KBM-7 (cell line): ENCODE measurements at regions not wholly inside any gene's neighbourhood (a gene's known extent, or its start where the extent isn't known, plus 50 kb on each side); places are given as distances from the start of the nearest gene placed in this dataset.

Experiments
- DNase-seq: peaks from one replicate; pipeline ENCODE4 v3.0.0-alpha.2; 2015
- in situ Hi-C: fragments of 300-500 bp; cut with MboI; formaldehyde crosslinking; loops from 2 replicates; pipeline ENCODE4 v1.14.3; 2020; ENCODE audit warnings: low sequenced_read_pairs, low pct_unique_long_range_greater_than_20kb, mixed read lengths

DNA sequence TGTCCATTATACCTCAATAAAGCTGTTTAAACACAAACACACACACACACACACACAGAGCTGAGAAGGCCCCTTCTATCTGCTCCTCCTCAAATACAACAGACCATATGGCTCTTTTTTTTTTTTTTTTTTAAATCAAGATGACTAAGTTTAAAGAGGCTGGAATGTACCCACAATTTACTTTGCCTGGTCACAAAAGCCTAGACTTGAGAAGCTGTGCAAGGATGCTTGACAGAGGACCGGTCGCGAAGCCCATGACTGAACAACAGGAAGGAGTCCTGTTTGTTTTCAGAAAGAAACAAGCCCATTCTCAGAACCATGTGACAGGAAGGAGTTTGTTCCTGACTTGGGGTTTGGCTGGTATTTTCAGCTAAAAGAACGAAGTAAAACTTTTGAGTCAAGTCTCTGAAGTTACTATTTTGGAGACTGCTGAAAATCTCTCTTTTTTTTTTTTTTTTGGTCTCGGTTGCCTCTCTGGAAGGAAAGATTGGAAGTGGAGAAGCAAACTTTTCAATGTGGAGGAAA, 650.9 kb upstream of the TENM3 start:
- in situ Hi-C loops = no loop called here
- no peak for DNase-seq

DNA sequence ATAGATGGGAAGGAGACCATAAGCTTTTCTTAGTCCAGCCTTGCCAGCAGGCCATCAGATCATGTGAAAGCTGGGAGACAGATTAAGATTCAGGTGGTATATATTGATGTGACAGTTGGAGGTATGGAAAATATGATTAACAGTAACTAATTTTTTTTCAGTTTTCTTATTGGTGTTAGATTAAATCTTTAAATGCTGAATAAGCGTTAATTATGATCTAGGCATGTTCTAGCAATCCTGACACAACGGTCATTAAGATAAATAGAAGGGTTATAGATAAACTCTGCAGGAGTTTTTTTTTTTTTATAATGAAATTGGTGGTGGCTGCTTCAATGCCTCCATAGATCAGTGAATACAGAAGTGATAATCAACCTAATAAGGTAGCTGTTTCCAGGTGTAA, 649.5 kb upstream of the TENM3 start:
- DNase-seq = no peak
- in situ Hi-C loops = no loop called here

DNA sequence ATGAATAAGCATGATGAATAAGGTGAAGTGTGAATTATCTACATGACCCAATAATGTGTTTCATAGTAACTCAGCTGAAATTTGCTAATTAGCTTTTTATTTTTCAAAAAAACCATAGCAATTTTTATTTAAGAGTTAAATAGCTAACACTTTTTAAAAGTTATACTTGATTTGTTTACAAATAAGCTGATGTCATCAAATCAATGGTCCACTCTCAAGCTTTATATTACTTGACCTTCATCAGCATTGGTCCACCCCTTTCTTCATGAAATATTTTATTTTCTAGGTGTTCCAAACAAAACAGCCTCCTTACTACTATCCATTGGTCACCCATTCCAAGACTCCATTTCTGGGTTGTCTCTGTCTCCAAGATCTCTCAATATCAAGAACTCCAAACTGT, 649.0 kb upstream of the TENM3 start:
- DNase-seq = no peak
- in situ Hi-C loops = no loop called here

DNA sequence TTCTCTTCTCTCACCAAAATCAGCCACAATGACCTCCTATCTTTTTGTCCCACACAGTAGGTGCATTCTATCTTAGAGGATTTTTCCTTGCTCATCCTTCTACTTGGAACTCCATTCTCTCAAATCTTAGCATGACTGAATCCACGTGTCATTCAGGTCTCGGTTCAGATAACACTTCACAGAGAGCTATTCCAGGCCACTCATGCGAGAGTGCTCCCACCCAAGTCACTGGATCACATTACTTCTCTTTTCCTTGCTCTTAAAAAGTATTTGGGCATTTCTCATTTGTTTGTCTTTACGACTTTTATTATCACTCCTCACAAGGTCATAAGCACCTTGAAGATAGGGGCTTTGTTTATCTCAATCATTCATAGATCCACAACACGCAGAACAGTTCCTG, 647.5 kb upstream of the TENM3 start:
- in situ Hi-C loops = no loop called here
- no peak for DNase-seq

DNA sequence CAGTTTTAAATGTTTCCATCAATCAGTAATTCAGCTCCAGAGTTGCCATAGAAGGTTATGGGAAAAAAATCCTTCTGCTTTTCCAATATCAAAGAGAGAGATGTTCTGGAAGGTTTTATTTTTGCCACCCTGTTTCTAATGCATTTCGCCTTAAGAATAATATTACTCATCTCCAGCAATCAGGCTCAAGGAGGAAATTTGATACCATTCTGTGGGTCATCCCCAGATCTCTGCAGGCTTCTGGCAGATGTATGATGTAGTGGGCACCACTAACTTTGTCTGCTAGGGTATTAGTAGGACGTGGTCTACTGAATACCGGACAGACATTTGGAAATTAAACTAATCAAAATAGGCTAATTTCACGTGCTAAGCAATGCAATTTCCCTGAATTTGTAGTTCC, 645.4 kb upstream of the TENM3 start:
- DNase-seq = no peak

DNA sequence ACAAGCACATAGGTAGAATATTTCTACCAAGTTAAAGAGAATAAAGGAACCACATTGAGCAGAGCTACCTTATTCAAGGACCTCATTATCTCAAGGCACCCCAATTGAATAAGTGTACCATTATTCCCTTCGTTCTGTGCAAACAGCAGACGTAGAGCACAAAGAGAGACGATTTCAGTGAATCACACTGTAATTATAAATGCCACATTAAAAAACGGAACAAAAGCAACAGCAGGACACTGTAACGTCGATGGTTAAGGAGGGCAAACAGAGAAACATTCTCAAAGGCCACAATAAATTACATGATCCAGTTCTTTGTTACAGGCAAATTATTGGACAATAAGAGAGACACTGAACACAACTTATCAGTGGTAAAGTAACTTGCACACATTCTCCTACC, 644.1 kb upstream of the TENM3 start:
- in situ Hi-C loops = no loop called here
- no peak for DNase-seq

More for the DNA sequence above, 645.4 kb upstream of the TENM3 start:
- in situ Hi-C loops = no loop called here

DNA sequence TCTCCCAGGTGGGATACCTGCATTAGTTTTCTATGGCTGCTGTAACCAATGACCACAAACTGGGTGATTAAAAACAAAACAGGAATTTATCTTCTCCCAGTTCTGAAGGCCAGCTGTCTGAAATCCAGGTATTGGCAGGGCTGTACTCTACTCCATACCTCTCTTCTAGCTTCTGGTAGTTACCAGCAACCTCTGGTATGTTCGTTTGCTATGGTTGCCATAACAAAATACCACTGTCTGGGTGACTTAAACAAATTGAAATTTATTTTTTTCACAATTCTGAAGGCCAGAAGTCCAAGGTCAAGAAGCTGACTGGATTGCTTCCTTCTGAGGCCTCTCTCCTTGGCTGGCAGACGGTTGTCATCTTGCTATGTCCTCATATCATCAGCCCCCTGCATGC, 642.1 kb upstream of the TENM3 start:
- no peak for DNase-seq
- in situ Hi-C loops = no loop called here

DNA sequence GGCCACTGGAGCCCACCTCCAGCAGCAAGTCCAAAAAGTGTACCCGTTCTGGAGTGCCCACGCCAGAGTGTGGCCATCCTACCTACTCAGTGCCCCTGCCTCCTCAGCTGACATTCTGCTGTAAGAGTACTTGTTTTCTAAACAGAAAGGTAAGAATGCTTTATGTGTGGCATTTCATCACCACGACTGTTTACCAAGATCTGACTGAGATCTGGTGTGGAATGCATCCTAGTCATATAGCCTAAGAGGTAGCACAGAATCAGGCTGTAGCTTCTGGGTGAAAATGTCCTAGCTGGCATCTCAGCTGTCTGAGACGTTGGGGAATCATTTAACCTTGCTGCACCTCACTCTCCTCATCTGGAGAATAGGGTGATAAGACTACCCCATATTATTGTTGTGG, 638.7 kb upstream of the TENM3 start:
- in situ Hi-C loops = no loop called here
- DNase-seq = no peak

DNA sequence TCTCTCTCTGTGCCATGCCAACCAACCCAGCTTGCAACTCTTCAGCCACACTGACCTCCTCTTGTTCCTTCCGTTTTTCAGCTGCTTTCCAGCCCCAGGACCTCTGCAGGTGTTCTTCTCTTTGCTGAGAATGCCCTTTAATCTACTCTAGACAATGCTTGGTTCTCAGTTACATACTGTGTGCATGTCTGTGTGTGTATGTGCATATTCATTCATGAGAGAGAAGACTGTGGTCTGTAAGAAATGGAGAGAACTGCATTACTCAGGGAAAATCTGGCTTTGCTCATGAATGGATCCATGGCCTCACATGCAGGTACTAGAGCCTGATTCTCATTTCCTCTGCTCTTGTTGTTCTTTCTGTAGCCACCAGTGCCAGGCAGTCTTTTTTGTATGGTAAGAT, 636.9 kb upstream of the TENM3 start:
- DNase-seq = no peak
- in situ Hi-C loops = no loop called here

DNA sequence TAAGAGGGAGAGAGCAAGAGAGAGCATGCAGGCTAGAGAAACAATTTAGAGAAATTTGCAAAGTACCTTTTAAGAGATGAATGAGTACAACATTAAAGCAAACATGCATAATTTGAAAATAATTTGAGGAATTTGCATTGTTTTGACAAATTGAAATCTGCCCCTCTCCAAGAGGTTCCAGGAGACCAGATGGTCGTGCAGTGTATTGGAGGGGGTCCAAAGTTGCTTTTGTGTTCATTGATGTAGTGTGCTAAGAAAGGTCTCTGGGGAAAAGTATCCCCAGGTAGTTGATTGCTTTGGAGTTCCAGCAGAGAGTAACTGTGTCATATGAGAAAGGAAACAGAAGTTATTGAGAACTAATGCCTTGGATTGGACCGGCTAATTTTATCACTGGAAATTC, 635.0 kb upstream of the TENM3 start:
- in situ Hi-C loops = no loop called here
- no peak for DNase-seq

DNA sequence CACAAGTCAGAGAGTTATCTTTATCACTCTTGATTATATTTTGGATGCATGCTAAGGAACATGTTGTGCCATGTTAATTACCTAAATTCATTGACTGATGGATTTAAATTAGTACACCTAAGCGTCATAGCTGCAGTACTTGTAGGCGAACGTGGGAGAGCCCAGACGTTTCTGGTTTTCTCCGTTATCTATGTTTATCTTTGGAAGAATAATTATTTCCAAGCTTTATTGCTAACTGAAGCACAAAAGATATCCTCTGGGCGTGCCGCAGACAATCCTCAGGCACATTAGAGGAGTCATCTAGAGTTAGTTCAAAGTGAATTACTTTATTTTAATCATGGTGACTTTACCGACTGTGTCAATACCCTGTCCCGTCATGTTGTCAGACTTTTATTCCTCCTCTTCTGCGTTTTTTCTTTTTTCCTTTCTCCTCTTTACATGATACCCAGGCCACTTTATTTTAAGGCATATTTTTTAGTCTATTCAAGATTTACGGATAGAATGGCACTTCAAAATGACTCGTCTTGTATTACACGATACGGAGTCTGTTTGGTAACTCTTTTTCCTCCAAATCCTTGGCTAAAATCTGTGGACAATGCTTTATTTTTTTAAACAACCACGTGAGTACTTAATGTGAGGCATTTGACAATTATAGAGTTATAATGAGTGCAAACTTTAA, 632.0 kb upstream of the TENM3 start:
- no peak for DNase-seq
- in situ Hi-C loops = no loop called here

DNA sequence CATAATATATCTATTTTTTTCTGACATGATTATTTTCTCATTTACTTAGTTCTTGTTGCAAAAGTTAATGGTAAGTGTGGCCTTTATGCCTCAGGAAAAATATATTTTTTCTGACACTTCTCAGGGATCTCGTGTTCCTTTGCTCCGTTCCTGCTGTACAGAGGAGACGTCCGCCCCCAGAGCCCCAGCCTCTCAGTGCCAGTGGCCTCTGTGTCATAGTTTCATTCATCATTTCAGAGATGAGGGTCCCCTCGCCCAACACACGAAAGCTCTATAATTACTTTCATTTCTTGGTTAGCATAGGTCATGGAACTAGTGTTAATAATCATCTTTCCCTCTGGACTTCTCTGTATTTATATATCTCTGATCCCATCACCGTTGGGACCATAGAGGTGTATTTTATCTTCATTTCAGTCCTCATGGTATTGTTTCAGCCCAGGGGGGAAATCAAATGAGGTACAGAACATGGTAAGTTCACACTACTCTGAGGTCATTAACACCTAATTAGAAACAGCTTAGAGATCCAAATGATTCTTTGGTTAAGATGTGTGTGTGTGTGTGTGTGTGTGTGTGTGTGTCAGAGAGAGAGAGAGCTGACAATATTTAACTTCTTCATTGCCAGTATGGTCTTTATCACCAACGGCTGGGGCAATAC, 631.1 kb upstream of the TENM3 start:
- in situ Hi-C loops = no loop called here
- DNase-seq = no peak

DNA sequence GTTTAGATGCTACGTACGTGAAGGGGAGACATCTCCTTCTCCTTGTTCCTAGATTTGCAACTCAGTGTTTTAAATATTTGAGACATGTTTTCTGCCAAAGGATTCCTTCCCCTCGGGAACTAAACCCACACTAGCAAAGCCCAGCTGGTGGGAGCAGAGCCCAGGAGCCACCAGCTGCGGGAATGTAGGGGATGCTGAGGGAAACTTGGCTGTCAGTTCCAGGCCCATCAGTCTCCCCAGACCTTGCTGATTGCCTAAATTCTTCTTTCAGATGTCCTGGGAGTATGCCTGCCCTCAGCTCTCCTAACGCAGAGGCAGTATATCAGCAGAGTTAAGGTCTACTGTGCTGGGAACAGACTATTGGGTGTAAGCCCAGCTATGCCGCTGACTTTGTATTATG, 630.0 kb upstream of the TENM3 start:
- in situ Hi-C loops = no loop called here
- DNase-seq = no peak

DNA sequence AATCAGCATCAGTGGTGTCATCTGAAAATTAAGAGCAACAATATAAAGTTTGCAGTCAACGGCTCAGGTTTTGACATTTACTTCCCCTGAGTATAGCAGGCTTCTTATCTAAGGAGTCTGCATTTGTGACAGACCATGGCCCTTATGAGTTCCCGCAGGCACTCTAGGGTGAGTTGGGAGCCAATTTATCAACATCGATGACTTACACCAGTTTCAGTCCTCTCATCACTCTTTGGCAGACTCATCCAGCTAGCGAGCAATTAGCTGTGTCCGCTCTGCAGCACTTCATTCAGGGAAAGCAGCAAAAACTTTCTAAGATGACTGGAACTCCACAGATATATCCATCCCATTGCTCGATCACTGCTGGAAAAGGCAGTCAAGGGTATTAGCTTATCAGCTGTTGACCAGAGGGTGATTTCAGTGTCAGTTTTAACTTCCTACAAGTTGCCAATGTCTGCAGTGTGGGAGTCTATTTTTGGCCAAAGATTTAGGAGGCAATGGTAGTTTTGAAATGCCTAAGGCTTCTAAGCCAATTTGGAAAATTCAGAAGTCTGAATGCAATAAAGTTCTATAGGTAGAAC, 625.1 kb upstream of the TENM3 start:
- in situ Hi-C loops = no loop called here
- DNase-seq = no peak

DNA sequence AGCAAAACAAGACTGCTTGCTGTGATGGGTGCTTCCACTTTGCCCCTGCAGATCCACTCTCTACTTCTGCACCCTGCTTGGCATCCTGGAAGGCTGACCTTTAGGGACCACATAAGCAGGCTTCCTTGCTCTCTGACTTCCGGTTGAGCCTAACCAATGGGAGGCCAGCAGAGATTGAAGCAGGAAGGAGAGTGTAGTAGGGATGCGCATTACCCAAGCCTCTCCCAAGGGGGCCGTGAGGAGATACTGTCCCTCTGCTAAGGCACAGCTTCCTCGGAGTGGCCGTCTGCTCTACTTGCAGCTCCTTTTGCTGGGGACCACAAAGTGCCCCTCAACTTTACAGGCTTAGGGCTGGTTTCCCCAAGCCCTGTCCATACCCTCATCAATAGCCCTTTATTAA, 624.3 kb upstream of the TENM3 start:
- DNase-seq = no peak
- in situ Hi-C loops = no loop called here

DNA sequence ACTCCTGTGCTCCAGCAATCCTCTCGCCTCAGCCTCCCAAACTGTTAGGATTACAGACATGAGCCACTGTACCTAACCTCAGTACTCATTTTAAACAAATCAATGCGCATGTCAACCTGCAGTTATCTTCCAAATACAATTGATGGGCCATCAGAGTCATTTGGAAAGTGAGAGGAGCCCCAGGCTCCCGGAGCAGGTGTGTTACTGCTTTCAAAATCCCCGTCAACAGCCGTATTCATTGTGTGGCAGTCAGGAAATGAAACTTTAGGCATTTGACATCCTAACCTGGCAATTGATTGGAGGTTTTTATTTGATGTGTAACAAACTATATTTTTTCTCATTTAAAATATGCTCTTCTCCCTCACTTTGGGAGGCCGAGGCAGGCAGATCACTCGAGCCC, 623.6 kb upstream of the TENM3 start:
- no peak for DNase-seq
- in situ Hi-C loops = no loop called here

DNA sequence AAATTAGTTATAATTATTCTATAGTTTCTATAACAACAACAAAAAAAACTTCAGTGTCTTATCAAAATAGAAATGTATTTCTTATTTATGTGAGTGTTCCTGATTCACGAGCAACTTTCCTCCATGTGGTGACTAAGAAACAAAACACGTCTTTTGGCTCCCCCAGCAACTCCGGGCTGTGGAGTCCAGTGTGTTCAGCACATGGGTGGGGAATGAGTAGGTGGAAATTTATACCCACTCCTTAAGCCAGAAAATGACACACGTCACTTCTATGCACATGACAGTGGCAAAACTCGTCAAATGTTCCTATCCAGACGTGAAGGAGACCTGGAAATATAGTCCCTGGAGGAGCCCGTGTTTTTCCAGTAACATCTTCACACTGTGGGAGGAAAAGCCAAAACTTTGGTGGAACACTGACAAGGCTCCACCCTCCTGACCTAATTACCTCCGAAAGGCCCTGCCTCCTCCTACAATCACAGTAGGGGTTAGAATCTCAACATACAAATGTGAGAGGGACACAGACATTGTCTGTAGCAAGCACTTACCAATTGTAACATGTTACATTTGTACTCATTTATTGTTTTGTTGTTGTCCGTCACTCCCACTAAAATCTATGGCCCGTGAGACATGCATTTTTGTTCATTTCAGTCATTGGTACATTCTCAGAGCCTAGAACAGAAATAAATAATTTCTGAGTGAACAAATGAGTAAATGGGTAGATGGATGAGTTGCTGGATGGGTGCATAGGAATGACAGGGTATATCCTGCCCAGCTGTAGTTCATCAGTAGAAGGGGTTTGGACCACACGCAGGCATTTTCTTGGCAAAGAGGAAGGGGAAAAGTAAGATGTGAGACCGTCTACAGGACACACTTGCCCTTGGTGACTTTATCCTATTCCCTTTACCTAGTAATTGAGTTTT, 605.8 kb upstream of the TENM3 start:
- in situ Hi-C loops = no loop called here
- no peak for DNase-seq

DNA sequence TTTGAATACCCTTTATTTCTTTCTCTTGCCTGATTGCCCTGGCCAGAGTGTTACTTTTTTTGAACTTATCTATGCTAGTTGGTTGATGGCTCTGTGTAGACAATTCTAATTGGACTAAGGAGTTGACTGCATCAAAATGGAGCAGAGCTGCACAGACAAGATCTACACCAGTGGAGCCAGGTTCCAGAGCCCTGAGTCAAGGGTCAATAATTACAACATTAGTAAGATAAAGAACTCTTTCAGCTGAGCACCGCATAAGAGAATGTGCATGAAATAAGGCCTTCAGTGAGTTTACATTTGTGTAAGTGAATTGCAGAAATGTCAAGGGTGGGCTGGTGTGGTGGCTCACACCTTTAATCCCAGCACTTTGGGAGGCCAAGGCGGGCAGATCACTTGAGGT, 599.7 kb upstream of the TENM3 start:
- no peak for DNase-seq
- in situ Hi-C loops = no loop called here

DNA sequence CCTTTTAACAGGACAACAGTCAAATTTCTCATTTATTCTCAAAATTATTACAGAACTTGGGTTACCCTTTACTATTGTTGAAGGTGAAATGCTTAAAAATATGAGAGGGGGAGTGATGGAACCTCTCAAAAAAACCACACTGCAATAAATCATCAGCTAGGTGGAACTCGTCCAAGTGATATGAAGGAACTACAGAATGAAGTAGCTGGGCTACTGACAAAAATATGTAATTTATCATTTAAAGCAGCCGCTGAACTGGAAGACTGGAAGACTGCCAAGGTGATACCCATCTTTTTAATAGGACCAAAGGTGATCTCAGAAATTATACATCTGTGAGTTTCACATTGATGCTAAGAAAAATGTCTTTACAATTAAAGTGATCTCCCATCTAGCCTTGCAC, 597.7 kb upstream of the TENM3 start:
- in situ Hi-C loops = no loop called here
- no peak for DNase-seq

DNA sequence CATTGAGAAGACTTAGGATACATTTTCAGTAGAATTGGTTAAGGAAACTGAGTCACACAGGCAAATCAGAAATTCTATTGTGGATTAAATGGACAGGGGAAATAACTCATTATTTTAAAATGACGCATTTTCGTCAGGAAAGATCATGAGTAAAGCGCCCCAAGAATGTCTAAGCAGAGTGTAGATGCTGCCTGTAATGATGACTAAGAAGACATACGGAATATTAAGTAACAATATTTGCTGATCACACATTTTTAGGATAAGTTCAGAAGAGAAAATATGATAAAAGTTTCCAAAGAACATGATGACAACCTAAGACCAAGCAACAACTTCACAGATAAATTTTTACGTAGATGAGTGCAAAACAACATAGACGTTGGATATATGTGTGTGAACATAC, 596.3 kb upstream of the TENM3 start:
- DNase-seq = no peak
- in situ Hi-C loops = no loop called here
